GM23248 (cell line): ENCODE measurements at regions not wholly inside any gene's neighbourhood (a gene's known extent, or its start where the extent isn't known, plus 50 kb on each side); places are given as distances from the start of the nearest gene placed in this dataset.

ENCODE experiments used
- EZH2 ChIP-seq: fragments of 200-600 bp; sonication (generic); IDR thresholded peaks from 2 replicates; pipeline ENCODE4 v1.6.1; 2018; ENCODE audit warnings: antibody characterized with exemption, mild to moderate bottlenecking; ENCODE audit not compliant: insufficient read depth, poor library complexity, severe bottlenecking
- EZH2phosphoT487 ChIP-seq: fragments of 200-600 bp; sonication (generic); IDR thresholded peaks from 2 replicates; pipeline ENCODE4 v1.6.1; 2018; ENCODE audit warnings: antibody characterized with exemption, moderate library complexity, mild to moderate bottlenecking, low read depth; ENCODE audit not compliant: insufficient read depth

DNA sequence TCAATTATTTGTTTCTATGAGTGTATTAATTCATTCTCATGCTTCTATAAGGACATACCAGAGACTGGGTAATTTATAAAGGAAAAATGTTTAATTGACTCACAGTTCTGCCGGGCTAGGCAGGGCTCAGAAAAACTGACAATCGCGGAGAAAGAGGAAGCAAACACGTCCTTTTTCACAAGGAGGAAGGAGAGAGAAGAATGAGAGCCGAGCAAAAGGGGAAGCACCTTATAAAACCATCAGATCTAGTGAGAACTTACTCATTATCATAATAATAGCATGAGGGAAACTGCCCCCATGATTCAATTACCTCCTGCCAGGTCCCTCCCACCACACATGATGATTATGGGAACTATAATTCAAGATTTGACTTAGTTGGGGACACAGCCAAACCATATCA is 294.0 kb downstream of the DSC3 start:
- no peak for TF ChIP-seq EZH2phosphoT487
- TF ChIP-seq EZH2, result no peak
